Aorta (tissue), 5 donors: ENCODE measurements at regions not wholly inside any gene's neighbourhood (a gene's known extent, or its start where the extent isn't known, plus 50 kb on each side); places are given as distances from the start of the nearest gene placed in this dataset.

Experiments
- ATAC-seq: fragments of 200-7000 bp; cut with Tn5 transposase; one replicate; pipeline ENCODE4 v1.9.1; 2022; ENCODE audit warnings: moderate library complexity; ENCODE audit not compliant: low FRiP score
- DNase-seq, 2 donors: peaks; one replicate each; pipeline ENCODE4 v3.0.0-alpha.2; 2020
- H3K27ac ChIP-seq, 2 donors: one replicate each; pipeline ENCODE4 v1.5.1; 2013; ENCODE audit warnings: low read length in 2 of 2, mild to moderate bottlenecking in 2 of 2, moderate library complexity in 2 of 2, control low read depth in 1 of 2, inconsistent platforms in 1 of 2, low read depth in 1 of 2
- H3K27me3 ChIP-seq, 2 donors: one replicate each; pipeline ENCODE4 v1.6.1; 2013; ENCODE audit warnings: control low read depth in 1 of 2, low read length in 1 of 2, mild to moderate bottlenecking in 1 of 2, moderate library complexity in 1 of 2; ENCODE audit not compliant: insufficient read depth in 2 of 2, control insufficient read depth in 1 of 2
- H3K36me3 ChIP-seq, 2 donors: one replicate each; pipeline ENCODE4 v1.6.1; 2013; ENCODE audit warnings: control low read depth in 1 of 2, low read length in 1 of 2, mild to moderate bottlenecking in 1 of 2; ENCODE audit not compliant: insufficient read depth in 2 of 2, control insufficient read depth in 1 of 2
- H3K4me1 ChIP-seq, 2 donors: one replicate each; pipeline ENCODE4 v1.6.1; 2013; ENCODE audit warnings: low read length in 2 of 2, control low read depth in 1 of 2, mild to moderate bottlenecking in 1 of 2, moderate library complexity in 1 of 2; ENCODE audit not compliant: insufficient read depth in 2 of 2, control insufficient read depth in 1 of 2
- H3K4me3 ChIP-seq, 2 donors: one replicate each; pipeline ENCODE4 v1.5.1; 2013; ENCODE audit warnings: low read length in 2 of 2, control low read depth in 1 of 2, mild to moderate bottlenecking in 1 of 2
- H3K9me3 ChIP-seq: one replicate; pipeline ENCODE4 v1.6.1; 2013; ENCODE audit warnings: mild to moderate bottlenecking, low read length; ENCODE audit not compliant: control insufficient read depth
- WGBS, 2 donors: extraction: QIAGEN DNeasy Blood & Tissue Kit; methylation state at CpG; one replicate each; pipeline ENCODE4 v1.1.7; 2013; 5-methylcytosine and 5-hydroxymethylcytosine counted together
- intact Hi-C, 2 donors: fragments of 100-400 bp; cut with DNase I; formaldehyde crosslinking; loops; one replicate each; pipeline versions ENCODE4 v1.14.2 to v1.15.0; 2022
- donor health status: healthy with polysubstance abuse.
- donor health status: Bipolar disorder and iron deficiency.
- donor health status: DM: no; HTN: no; CAD: no.
- donor health status: DM: no; HTN: no; CAD: no.
- donor health status: DM: yes; HTN: yes; CAD: no.

GRCh38 chr6:126905917-126906316, 212.6 kb upstream of the RSPO3 start:
- intact Hi-C loops, result no loop called here
- ATAC-seq (no peak), DNase-seq (no peak)
- no peaks in the 10 kb centered on the region for H3K9me3 ChIP-seq
- WGBS, 2 donors, result 73 to 76% methylated on average over 4 of the region's 4 CpGs
- H3K4me1 ChIP-seq, result no peaks in the 10 kb centered on the region
- no peaks in the 10 kb centered on the region for H3K36me3 ChIP-seq
- no peaks in the 10 kb centered on the region for H3K27me3 ChIP-seq
- H3K4me3 ChIP-seq, result no peak overlapping the region
- H3K27ac ChIP-seq, result no peak overlapping the region

GRCh38 chr6:126907312-126907711, 211.2 kb upstream of the RSPO3 start:
- DNase-seq, result no peak
- intact Hi-C loops, result no loop called here
- Histone ChIP-seq H3K27me3 (no peaks in the 10 kb centered on the region), H3K9me3 (no peaks in the 10 kb centered on the region), H3K4me3 (no peak overlapping the region), H3K27ac (no peak overlapping the region), H3K36me3 (no peaks in the 10 kb centered on the region), H3K4me1 (no peaks in the 10 kb centered on the region)
- ATAC-seq, result no peak
- WGBS, 2 donors, result 56 to 66% methylated on average over 1 of the region's 1 CpG

GRCh38 chr6:126907996-126908395, 210.5 kb upstream of the RSPO3 start:
- H3K9me3 ChIP-seq, result no peaks in the 10 kb centered on the region
- DNase-seq, result no peak
- no peaks in the 10 kb centered on the region for H3K27me3 ChIP-seq
- H3K27ac ChIP-seq, result no peak overlapping the region
- no peaks in the 10 kb centered on the region for H3K36me3 ChIP-seq
- no peak for ATAC-seq
- 41 to 54% methylated on average over 5 of the region's 5 CpGs for WGBS, 2 donors
- no peak overlapping the region for H3K4me3 ChIP-seq
- intact Hi-C loops, result no loop called here
- H3K4me1 ChIP-seq, result no peaks in the 10 kb centered on the region

- Histone ChIP-seq H3K27me3 (no peaks in the 10 kb centered on the region), H3K4me3 (no peak overlapping the region), H3K9me3 (no peaks in the 10 kb centered on the region), H3K4me1 (no peaks in the 10 kb centered on the region), H3K36me3 (no peaks in the 10 kb centered on the region), H3K27ac (no peak overlapping the region)
- no peak for ATAC-seq
- intact Hi-C loops, result no loop called here
- 58 to 61% methylated on average over 3 of the region's 3 CpGs for WGBS, 2 donors
- no peak for DNase-seq
Observed at GRCh38 chr6:126909493-126909892, 209.0 kb upstream of the RSPO3 start.

GRCh38 chr6:126913651-126914050, 204.8 kb upstream of the RSPO3 start:
- ATAC-seq (no peak), DNase-seq (no peak)
- no peaks in the 10 kb centered on the region for H3K4me1 ChIP-seq
- no peak overlapping the region for H3K27ac ChIP-seq
- H3K36me3 ChIP-seq, result no peaks in the 10 kb centered on the region
- no peak overlapping the region for H3K4me3 ChIP-seq
- WGBS, 2 donors, result 4 to 12% methylated on average over 1 of the region's 1 CpG
- H3K27me3 ChIP-seq, result no peaks in the 10 kb centered on the region
- no peaks in the 10 kb centered on the region for H3K9me3 ChIP-seq
- intact Hi-C loops, result no loop called here

GRCh38 chr6:126914172-126914571, 204.3 kb upstream of the RSPO3 start:
- 1 to 7% methylated on average over 2 of the region's 2 CpGs for WGBS, 2 donors

GRCh38 chr6:126914801-126915200, 203.7 kb upstream of the RSPO3 start:
- H3K27ac ChIP-seq, result no peak overlapping the region
- no peaks in the 10 kb centered on the region for H3K36me3 ChIP-seq
- no peak overlapping the region for H3K4me3 ChIP-seq
- no peaks in the 10 kb centered on the region for H3K4me1 ChIP-seq
- H3K27me3 ChIP-seq, result no peaks in the 10 kb centered on the region
- intact Hi-C loops, result no loop called here
- no peak for ATAC-seq
- no peak for DNase-seq
- no peaks in the 10 kb centered on the region for H3K9me3 ChIP-seq

More at GRCh38 chr6:126914172-126914571, 204.3 kb upstream of the RSPO3 start:
- H3K4me1 ChIP-seq, result no peaks in the 10 kb centered on the region
- H3K27ac ChIP-seq, result no peak overlapping the region
- no peaks in the 10 kb centered on the region for H3K36me3 ChIP-seq
- ATAC-seq (no peak), DNase-seq (no peak)
- no peaks in the 10 kb centered on the region for H3K9me3 ChIP-seq
- H3K27me3 ChIP-seq, result no peaks in the 10 kb centered on the region
- intact Hi-C loops, result no loop called here
- no peak overlapping the region for H3K4me3 ChIP-seq

GRCh38 chr6:126919947-126920346, 198.5 kb upstream of the RSPO3 start:
- no peaks in the 10 kb centered on the region for H3K36me3 ChIP-seq
- DNase-seq, result no peak
- no peaks in the 10 kb centered on the region for H3K4me1 ChIP-seq
- no peak overlapping the region for H3K4me3 ChIP-seq
- intact Hi-C loops, result no loop called here
- no peaks in the 10 kb centered on the region for H3K27me3 ChIP-seq
- no peaks in the 10 kb centered on the region for H3K9me3 ChIP-seq
- H3K27ac ChIP-seq, result no peak overlapping the region
- WGBS, 2 donors, result 27 to 40% methylated on average over 1 of the region's 1 CpG
- no peak for ATAC-seq

GRCh38 chr6:126923807-126924206, 194.7 kb upstream of the RSPO3 start:
- intact Hi-C loops, result no loop called here
- H3K36me3 ChIP-seq, result no peaks in the 10 kb centered on the region
- no peaks in the 10 kb centered on the region for H3K4me1 ChIP-seq
- ATAC-seq (no peak), DNase-seq (no peak)
- no peaks in the 10 kb centered on the region for H3K27me3 ChIP-seq
- no peak overlapping the region for H3K4me3 ChIP-seq
- H3K9me3 ChIP-seq, result no peaks in the 10 kb centered on the region
- no peak overlapping the region for H3K27ac ChIP-seq
- WGBS, 2 donors, result 28 to 41% methylated on average over 2 of the region's 2 CpGs
